ENCODE measurements at regions not wholly inside any gene's neighbourhood (a gene's known extent, or its start where the extent isn't known, plus 50 kb on each side); places are given as distances from the start of the nearest gene placed in this dataset.

DNA sequence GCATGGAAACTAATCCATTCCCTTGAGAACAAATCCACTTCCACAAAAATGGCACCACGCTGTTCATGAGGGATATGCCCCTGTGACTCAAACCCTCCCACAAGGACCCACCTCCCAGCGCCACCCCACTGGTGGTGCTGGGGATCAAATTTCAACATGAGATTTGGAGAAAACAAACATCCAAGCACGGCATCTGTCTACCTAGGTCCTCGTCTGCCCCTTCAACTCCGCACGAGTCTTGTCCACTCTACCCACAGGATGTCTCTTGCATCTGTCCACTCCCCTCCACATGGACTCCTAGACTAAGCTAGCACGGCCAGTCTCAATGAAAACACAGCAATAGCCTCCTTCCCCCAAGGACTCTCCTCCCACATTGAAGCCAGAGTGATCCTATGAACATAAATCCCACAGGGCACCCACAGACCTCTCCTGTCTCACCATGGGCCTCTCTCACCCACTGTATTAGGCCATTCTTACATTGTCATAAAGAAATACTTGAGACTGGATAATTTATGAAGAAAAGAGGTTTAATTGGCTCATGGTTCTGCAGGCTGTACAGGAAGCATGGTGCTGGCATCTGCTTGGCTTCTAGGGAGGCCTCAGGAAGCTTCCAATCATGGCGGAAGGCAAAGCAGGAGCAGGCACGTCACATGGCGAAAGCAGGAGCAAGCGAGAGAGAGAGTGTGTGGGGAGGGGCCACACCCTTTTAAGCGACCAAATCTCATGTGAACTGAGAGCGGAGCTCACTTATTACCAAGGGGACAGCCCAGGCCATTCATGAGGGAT is 101.4 kb downstream of the TOMM20 start:
- DNase-seq (ENCODE audit: low spot score) = no peak

DNA sequence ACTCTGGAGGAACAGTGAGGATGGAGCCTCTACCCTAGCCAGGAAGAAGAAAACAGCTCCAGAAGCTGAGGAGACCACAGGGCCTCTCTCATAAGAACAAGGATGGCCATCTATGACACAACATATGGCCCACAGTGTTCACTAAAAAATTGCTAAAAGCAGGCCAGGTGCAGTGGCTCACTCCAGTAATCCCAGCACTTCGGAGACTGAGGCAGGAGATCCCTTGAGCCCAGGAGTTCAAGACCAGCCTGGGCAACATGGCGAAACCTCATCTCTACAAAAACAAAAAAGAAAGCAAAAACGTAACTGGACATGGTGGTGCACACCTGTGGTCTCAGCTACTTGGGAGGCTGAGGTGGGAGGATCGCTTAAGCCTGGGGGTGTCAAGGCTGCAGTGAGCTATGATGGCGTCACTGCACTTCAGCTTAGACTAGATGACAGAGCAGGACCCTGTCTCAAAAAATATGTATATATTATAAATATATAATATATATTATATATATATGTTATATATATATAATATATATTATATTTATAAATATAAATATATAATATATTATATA is 103.1 kb downstream of the TOMM20 start:
- DNase-seq (ENCODE audit: low spot score) = no peak

DNA sequence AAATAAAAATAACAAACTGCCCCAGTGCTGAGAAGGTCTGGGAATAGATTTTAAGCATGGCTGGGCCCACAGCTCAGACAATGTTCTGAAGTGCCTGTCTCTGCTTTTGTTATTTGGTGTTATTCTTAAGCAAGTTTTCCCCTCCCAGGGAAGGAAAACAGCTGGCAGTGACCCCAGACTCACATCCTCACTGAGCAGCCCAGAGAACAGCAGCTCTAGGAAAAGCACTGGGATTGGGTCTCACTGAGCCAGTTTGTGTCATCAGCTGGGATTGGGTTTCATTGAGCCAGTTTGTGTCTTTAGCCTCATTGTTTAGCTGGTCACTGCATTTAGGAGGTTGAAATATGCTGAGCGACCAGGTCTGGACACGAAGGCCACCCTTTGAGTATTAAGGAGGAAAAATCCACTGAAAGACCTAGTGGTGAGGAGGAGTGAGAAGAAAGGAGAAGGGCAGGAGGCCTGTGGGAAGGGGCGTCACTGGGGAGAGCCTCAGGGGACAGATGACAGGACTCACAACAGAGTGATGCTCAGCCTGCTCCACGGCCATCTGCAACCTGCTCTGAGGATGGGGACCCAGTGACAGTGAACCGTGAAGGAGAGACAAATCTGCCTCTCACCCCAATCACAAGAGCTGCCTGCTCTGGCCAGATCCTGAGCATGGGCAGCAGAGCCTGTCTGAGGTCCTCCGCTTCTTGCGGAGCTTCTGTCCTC is 103.8 kb downstream of the TOMM20 start:
- no peak for DNase-seq (ENCODE audit: low spot score)

DNA sequence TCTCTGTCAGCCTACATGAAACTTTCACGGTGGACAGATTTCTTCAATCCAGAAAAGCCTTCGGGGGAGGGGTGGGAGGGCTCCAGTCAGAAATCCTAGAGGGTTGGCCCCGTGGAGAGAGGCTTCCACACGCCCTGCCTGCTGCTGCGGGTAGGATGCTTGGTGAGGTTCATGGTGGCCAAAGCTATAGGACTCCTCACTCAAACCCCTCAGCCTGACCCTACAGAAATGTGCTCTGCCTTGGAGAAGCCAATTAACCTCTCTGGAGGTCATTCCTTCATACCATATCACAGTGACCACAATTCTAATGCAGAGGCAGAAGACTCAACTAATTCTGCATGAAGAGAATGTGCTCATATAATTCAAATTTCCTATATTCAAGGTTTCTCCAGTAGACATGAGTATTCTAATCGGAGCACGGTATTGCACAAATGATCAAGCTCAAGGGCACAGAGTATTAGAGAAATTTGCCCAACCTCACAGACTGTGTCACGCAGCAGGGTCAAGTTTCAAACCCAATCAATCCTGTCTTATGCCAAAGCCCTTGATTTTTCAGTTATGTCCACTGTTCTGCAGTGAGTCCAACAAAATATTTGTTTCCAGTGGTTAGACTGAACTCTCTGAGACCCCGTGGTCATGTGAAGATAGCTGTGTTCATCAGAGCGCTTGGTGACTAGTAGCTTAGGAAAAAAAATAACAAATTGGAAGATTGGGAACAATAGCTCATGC is 104.8 kb downstream of the TOMM20 start:
- no peak for DNase-seq (ENCODE audit: low spot score)

DNA sequence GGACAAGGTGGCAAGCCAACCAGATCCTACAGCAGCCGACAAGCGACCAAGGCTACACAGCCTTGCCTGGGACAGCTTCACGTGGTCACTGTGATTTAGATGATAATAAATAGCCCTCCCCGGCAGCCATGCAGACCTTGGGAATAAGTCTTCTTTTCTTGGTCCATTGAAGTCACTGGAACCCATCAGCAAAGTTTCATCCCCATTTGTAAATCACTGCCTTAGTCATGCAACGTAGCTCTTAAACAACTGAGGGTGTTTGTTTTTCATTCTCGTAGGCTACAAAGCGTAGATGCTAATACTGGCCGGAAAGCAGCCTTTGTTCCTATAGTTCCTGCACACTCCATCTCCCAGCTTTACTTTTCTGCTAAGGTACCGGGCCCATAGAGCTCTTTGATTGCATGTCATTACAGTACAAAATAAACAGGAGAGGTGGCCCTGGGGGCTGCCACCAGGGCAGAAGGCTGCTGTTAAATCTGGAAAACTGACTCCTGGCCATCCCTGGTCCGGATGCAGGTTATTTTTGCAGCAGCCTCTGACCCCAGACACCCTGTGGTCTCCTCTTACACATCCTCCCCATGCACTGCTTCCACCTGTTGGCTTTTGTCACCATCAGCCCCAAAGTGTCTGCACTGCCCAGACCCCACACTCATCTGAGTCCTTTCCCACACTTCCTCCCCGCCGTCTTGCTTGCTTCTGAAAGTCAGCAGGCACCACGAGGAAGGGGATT is 105.5 kb downstream of the TOMM20 start:
- DNase-seq (ENCODE audit: low spot score) = no peak

DNA sequence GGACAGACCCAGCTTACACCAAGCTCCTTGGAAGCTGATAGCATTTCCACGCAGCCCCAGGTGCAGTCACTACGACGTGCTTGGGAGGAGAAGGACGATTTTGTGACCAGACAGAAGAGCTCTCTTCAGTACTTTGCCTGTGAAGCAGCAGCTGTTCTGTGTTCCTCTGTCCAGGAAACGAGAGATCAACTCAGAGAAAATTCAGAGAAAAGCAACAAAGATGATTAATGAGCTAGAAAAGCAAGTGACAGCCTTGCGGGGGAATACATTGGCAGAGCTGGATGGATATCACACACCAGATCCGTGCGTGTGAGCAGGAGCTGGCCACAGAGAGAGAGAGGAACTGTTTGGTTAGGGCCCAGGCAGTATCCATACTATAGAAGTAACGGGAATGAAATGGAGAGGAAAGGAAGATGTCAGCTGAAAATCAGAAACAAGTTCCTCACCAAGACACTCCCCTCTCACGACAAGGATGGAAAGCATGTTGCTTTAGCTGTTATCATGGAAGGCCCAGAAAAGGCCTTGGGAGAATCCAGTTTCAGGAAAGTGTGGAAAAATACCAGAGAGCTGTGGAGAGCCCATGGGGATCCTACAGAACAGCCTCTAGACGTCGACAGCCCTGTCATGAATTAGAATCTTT is 106.2 kb downstream of the TOMM20 start:
- DNase-seq (ENCODE audit: low spot score) = no peak

DNA sequence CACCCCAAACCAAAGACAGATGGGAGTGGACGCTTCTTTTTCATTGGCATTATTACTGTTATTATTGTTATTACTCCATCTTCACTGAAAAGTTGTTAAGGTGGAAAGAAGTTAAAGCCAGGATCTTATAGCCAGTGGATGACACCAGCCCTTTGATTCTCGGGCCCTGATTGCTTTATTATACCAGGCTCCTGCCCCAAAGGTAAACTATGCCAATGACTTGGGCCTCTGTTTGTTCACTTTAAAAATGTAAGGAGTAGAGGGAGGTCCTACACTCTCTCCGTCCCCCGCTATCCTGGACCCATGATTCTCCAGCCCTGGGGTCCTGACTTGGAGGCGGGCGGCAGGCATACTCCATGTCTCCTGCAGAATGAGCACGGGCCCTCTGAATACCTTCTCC is 106.8 kb downstream of the TOMM20 start:
- no peak for DNase-seq (ENCODE audit: low spot score)

DNA sequence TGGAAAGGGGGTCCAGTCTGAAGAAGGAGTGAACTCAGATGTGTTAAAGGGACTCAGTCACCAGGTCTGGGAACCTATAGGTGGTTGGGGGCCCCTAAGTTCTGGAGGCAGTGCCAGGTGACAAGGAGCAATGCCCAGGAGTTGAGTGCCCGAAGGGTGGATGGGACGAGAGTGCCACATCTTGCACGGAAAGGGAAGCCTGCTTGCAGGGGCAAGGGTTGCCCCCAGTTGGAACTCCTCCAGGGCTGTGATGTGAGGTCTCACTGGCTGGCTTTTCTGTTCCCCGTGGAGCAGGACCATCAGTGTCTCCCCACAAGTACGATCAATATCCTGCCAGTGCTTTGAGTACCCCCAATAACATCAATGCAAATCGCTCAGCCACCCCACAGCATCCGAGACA is 107.3 kb downstream of the TOMM20 start:
- no peak for DNase-seq (ENCODE audit: low spot score)

DNA sequence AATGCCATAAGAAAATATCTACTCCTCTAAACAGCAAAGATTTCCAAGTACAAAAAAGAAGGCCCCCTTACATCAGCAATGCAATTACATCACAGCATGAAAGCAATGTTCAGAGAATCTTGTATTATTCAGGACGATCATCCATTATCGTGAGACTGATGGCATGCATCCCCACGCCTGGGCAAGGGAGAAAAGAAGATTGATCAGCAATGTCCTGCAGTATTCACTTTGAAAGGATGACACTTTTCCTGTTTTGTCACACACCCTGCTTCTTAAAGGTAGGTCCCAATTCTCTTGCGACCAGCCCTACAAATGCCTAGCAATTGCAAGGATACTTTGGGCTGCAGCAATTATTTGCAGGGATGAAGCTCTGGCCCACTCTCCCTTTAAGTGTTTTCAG is 108.7 kb downstream of the TOMM20 start:
- no peak for DNase-seq (ENCODE audit: low spot score)

DNA sequence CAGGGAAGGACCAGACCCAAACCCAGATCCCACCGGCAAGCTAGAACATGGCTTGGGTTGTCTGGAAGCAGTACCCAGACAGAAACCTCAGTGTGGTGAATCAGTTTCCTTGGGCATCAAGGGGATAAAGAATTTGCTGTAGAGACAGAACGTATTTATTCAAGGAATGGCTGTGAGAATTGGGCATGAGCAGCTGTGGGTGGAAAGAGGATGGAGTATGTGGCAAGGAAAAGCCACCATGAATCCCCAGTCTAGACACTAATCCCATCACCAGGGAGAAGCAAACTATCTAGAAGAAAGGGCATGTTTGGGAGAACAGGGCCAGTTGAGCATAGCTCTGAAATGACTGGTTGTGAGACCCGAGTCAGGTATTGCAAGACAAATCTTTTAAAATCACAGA is 109.2 kb downstream of the TOMM20 start:
- DNase-seq (ENCODE audit: low spot score) = no peak

DNA sequence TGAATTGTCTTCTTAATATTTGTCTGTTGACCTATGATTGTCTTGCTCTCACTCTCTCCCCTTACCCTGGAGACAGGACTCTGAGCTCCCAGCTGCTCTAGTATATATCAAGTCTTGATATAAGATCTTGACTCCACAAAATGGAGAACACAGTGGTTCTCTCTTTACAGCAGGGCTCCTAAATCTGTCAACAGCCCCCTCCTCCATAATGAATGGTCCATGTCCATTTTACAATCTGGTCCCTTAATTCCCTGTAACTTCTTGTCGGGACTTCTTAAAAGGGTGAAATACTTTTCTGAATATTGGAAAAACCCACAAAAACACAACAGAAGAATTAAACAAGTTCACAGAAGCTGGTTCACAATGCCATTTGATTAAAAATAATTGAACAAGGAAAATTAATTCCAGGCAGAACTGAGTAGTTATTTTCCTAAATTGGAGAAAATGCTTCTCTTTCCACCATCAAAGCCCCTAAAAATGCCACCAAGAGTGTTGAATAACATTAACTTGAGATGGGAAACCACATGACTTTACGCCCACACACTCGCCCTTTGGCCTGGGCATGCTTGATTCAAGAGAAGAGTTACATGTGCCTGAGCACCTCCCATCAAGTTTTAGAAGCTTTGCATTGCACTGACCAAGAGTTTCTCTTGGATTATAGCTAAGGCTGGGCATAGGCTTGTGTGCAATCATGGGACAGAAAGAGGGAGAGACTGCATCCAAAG is 109.8 kb downstream of the TOMM20 start:
- no peak for DNase-seq (ENCODE audit: low spot score)

DNA sequence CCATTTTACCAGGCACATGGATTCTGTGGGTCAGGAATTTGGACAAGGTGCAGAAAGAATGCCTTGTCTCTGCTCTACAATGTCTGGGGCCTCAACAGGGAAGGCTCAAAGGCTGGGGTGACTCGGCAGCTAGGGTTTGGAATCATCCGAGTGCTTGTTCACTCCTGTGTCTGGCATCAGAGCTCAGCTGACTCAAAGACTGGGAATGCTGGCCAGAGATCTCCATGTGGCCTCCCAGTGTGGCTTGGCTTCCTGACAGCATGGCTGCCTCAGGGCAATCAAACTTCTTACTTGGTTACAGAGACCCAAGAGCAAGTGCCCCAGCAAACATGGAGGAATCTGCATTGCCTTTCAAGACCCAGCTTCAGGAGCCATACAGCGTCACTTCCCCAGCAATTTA is 110.5 kb downstream of the TOMM20 start:
- no peak for DNase-seq (ENCODE audit: low spot score)

DNA sequence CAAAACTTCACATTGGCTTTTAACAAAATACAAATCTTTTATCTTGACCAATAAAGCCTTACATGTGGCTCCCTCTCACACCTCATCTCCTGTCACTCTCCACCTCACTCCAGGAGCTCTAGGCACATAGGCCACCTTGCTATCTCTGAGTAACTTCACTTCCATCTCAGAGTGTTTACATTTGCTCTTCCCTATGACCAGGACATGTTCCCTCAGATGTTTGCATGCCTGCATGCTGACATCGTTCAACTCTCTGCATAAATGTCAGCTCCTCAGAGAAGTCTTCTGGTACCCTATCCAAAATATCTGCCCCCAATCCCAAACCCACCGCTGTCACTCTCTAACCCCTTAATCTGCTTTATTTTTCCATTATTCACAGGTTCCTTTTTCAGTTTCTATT is 110.9 kb downstream of the TOMM20 start:
- DNase-seq (ENCODE audit: low spot score) = no peak

DNA sequence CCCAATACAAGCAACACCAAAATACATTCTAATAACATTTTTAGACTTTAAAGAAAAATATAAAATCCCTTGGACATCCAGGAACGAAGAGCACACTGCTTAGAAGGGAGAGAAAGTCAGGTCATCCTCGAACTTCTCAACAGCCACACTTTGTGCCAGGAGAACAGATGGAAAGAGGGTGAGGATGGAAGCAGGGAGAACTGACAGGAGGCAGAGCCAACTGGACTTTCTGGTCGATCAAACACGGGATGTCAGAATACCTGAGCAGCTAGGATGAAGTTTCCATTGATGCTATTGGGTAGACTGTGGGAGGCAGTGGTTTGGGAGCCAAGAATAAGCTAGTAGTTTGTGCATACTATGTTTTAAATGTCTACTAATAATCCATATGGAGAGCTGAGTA is 111.4 kb downstream of the TOMM20 start:
- DNase-seq (ENCODE audit: low spot score) = no peak

DNA sequence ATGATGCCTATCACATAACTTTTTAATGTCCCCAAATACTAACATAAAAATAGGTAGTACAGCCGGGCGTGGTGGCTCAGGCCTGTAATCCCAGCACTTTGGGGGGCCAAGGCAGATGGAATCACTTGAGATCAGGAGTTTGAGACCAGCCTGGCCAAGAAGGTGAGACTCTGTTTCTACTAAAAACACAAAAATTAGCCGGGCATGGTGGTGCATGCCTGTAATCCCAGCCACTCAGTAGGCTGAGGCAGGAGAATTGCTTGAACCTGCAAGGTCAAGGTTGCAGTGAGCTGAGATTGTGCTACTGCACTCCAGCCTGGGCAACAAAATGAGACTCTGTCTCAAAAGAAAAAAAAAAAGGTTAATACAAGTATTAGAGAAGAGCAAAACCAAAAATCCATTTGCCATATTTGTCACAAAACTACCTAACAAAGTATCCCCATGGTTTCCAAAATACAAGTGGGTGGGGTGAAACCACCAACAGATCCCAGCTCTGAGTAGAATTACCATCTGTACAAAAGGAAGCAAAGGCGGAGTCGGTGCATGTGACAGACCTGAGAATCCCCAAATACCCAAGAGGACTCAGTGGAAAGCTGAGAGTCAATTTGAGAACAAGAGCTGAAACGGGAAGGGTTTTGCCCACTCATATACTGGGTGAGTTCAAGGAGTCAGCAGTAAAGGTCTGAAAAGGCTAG is 113.2 kb downstream of the TOMM20 start:
- DNase-seq (ENCODE audit: low spot score) = no peak

DNA sequence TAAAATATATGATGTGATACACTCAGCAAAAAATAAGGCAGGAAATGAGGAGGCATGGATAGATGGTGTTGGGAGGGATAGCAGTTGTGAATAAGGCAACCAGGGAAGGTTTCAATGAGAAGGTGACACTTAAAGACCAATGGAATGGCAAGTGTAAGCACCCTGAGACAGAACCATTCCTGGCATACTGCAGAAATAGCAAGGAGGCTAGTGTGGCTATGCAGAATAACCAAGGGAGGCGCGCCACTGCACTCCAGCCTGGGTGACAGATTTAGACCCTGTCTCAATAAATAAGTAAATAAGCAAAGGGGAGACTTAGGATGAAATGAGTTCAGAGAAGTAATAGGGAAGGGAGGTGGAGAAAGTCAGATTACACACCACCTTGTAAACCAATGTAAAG is 113.9 kb downstream of the TOMM20 start:
- no peak for DNase-seq (ENCODE audit: low spot score)

DNA sequence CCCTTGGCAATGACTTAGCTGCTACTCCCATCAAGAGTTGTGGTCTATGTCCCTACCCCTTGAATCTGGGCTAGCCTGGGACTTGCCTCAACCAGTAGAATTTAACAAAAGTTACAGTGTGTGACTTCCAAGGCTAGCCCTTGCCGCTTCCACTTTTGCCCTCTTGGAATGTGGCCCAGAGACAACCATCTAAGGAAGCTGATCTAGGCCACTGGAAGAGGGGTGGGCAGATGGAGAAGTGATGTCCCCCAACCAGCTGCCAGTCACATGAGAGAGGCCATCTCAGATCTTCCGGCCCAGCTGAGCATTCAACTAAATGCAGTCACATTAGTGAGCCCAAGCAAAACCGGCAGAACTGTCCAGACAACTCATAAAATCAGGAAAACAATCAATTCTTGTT is 115.1 kb downstream of the TOMM20 start:
- DNase-seq (ENCODE audit: low spot score) = peak; percentile 34

DNA sequence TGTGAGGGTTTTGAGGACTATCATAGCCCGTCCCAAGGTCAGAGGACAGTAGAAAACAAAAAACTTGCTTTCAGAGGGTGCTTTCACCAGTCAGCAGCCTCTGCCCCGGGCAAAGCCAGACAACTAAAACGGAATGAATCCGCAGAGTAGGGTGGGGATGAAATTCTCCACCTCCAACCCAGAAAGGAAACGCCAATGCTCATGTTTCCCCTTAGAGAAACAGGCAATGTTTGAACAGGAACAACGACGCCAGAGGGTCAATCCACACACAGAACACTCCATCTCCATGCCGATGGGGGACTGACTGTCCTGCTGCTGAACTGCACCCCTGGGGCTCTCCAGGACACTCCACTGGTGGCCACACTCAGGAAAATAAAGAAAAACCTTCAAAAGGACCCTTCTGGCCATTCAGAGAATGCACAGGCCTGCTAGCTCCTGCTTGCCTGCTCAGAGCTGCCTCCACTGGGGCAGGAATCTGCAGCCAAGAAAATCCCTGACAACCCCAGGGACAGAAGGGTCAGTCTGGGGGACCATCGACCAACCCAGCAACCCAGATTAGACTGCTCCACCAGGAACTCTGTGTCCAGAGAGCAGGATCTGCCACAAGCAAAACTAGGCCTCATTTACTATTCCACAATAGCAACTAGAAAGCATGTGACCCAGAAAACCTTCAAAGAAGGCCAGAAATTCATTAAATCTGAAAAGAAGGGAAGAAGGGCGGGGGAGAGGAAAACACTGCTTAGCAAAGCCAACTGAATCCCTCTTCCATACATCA is 116.0 kb downstream of the TOMM20 start:
- no peak for DNase-seq (ENCODE audit: low spot score)
